ENCODE measurements at regions not wholly inside any gene's neighbourhood (a gene's known extent, or its start where the extent isn't known, plus 50 kb on each side); places are given as distances from the start of the nearest gene placed in this dataset.

- H3K9me3 ChIP-seq (replicated peaks in 1 of 11), result 0 out of 22 replicates have a peak, but pooled peaks cover 0 to 6% (median 0%) of the 10 kb centered on the region in 11 experiments
- no peak overlapping the region for H3K4me2 ChIP-seq
- no peak overlapping the region for H3K27ac ChIP-seq
- H3K4me1 ChIP-seq, result no peaks in the 10 kb centered on the region
- no peak overlapping the region for H3K4me3 ChIP-seq
- H4K20me1 ChIP-seq, result no peaks in the 10 kb centered on the region
- no peak overlapping the region for H3K9ac ChIP-seq
- no peaks in the 10 kb centered on the region for H3K27me3 ChIP-seq
- no peak for TF ChIP-seq Cebpa-rat (IDR thresholded peaks at IDR 0.05)
- H3K36me3 ChIP-seq, result no peaks in the 10 kb centered on the region
These were observed 463.6 kb upstream of the CD180 start for GRCh38 chr5:67660149-67660548.

GRCh38 chr5:67659288-67659687, 462.7 kb upstream of the CD180 start:
- H3K9ac ChIP-seq, result no peak overlapping the region
- no peak overlapping the region for H3K4me3 ChIP-seq
- no peaks in the 10 kb centered on the region for H3K27me3 ChIP-seq
- 0 out of 22 replicates have a peak, but pooled peaks cover 0 to 6% (median 0%) of the 10 kb centered on the region in 11 experiments for H3K9me3 ChIP-seq (replicated peaks in 1 of 11)
- TF ChIP-seq Cebpa-rat (IDR thresholded peaks at IDR 0.05), result no peak
- no peak overlapping the region for H3K4me2 ChIP-seq
- no peak overlapping the region for H3K27ac ChIP-seq
- H4K20me1 ChIP-seq, result no peaks in the 10 kb centered on the region
- H3K36me3 ChIP-seq, result no peaks in the 10 kb centered on the region
- H3K4me1 ChIP-seq, result no peaks in the 10 kb centered on the region

GRCh38 chr5:67657055-67657454, 460.5 kb upstream of the CD180 start:
- Histone ChIP-seq H3K36me3 (no peaks in the 10 kb centered on the region), H3K27ac (no peak overlapping the region), H3K4me2 (no peak overlapping the region), H3K9ac (no peak overlapping the region), H4K20me1 (no peaks in the 10 kb centered on the region), H3K4me3 (no peak overlapping the region), H3K4me1 (no peaks in the 10 kb centered on the region), H3K27me3 (no peaks in the 10 kb centered on the region), H3K9me3 (replicated peaks in 1 of 11) (0 out of 22 replicates have a peak, but pooled peaks cover 0 to 4% (median 0%) of the 10 kb centered on the region in 11 experiments)
- TF ChIP-seq Cebpa-rat (IDR thresholded peaks at IDR 0.05), result no peak

- Histone ChIP-seq H3K4me1 (no peaks in the 10 kb centered on the region), H3K9me3 (replicated peaks in 1 of 11) (no peaks in the 10 kb centered on the region), H3K27me3 (no peaks in the 10 kb centered on the region), H3K4me2 (no peak overlapping the region), H3K4me3 (no peak overlapping the region), H4K20me1 (no peaks in the 10 kb centered on the region), H3K9ac (no peak overlapping the region), H3K36me3 (no peaks in the 10 kb centered on the region), H3K27ac (no peak overlapping the region)
- TF ChIP-seq Cebpa-rat (IDR thresholded peaks at IDR 0.05), result no peak
These were observed 455.6 kb upstream of the CD180 start for GRCh38 chr5:67652201-67652600.

GRCh38 chr5:67651180-67651579, 454.6 kb upstream of the CD180 start:
- no peaks in the 10 kb centered on the region for H3K4me1 ChIP-seq
- H3K27me3 ChIP-seq, result no peaks in the 10 kb centered on the region
- H3K4me2 ChIP-seq, result no peak overlapping the region
- H3K4me3 ChIP-seq, result no peak overlapping the region
- H4K20me1 ChIP-seq, result no peaks in the 10 kb centered on the region
- H3K9ac ChIP-seq, result no peak overlapping the region
- no peak overlapping the region for H3K27ac ChIP-seq
- no peak for TF ChIP-seq Cebpa-rat (IDR thresholded peaks at IDR 0.05)
- no peaks in the 10 kb centered on the region for H3K36me3 ChIP-seq
- H3K9me3 ChIP-seq (replicated peaks in 1 of 11), result no peaks in the 10 kb centered on the region

GRCh38 chr5:67648201-67648671, 451.6 kb upstream of the CD180 start:
- Histone ChIP-seq H3K9me3 (replicated peaks in 1 of 11) (peaks cover 0 to 11% (median 6%) of the 10 kb centered on the region in 11 experiments; a peak in 14 of 22 replicates), H3K4me2 (no peak overlapping the region), H3K27me3 (no peaks in the 10 kb centered on the region), H3K4me3 (no peak overlapping the region), H3K27ac (no peak overlapping the region), H3K4me1 (no peaks in the 10 kb centered on the region), H3K36me3 (no peaks in the 10 kb centered on the region), H3K9ac (no peak overlapping the region), H4K20me1 (no peaks in the 10 kb centered on the region)
- TF ChIP-seq Cebpa-rat (IDR thresholded peaks at IDR 0.05), result no peak

- Histone ChIP-seq H3K4me2 (no peak overlapping the region), H3K36me3 (no peaks in the 10 kb centered on the region), H3K27ac (no peak overlapping the region), H3K4me3 (no peak overlapping the region), H3K27me3 (no peaks in the 10 kb centered on the region), H3K4me1 (no peaks in the 10 kb centered on the region), H3K9ac (no peak overlapping the region), H4K20me1 (no peaks in the 10 kb centered on the region), H3K9me3 (replicated peaks in 1 of 11) (peaks cover 0 to 11% (median 6%) of the 10 kb centered on the region in 11 experiments; a peak in 14 of 22 replicates)
- TF ChIP-seq Cebpa-rat (IDR thresholded peaks at IDR 0.05), result no peak
These were observed 451.2 kb upstream of the CD180 start for GRCh38 chr5:67647772-67648171.

- Histone ChIP-seq H3K4me2 (no peak overlapping the region), H3K9me3 (replicated peaks in 1 of 11) (peaks cover 0 to 11% (median 6%) of the 10 kb centered on the region in 11 experiments; a peak in 14 of 22 replicates), H3K9ac (no peak overlapping the region), H4K20me1 (no peaks in the 10 kb centered on the region), H3K27ac (no peak overlapping the region), H3K4me3 (no peak overlapping the region), H3K27me3 (no peaks in the 10 kb centered on the region), H3K4me1 (peaks cover 8 to 12% (median 10%) of the 10 kb centered on the region in 10 experiments), H3K36me3 (no peaks in the 10 kb centered on the region)
- TF ChIP-seq Cebpa-rat (IDR thresholded peaks at IDR 0.05), result no peak
These were observed 447.8 kb upstream of the CD180 start for GRCh38 chr5:67644221-67644920.

GRCh38 chr5:67643536-67643935, 446.9 kb upstream of the CD180 start:
- Histone ChIP-seq H3K9ac (no peak overlapping the region), H3K36me3 (no peaks in the 10 kb centered on the region), H3K9me3 (replicated peaks in 1 of 11) (peaks cover 0 to 11% (median 6%) of the 10 kb centered on the region in 11 experiments; a peak in 14 of 22 replicates), H3K4me2 (no peak overlapping the region), H3K4me3 (no peak overlapping the region), H3K4me1 (peaks cover 15 to 21% (median 18%) of the 10 kb centered on the region in 10 experiments), H4K20me1 (no peaks in the 10 kb centered on the region), H3K27me3 (no peaks in the 10 kb centered on the region), H3K27ac (no peak overlapping the region)
- no peak for TF ChIP-seq Cebpa-rat (IDR thresholded peaks at IDR 0.05)

- Histone ChIP-seq H3K4me2 (peak overlapping the region; percentile 47 to 68 (median 56); a peak in 21 of 22 replicates), H3K4me3 (no peak overlapping the region), H3K27ac (peak overlapping the region in 6 of 11 experiments; percentile 23 to 60 (median 41); a peak in 7 of 22 replicates)
These were observed 443.4 kb upstream of the CD180 start for GRCh38 chr5:67639976-67640375.

More at GRCh38 chr5:67639976-67640375, 443.4 kb upstream of the CD180 start:
- TF ChIP-seq Cebpa-rat (IDR thresholded peaks at IDR 0.05), result no peak
- H3K36me3 ChIP-seq, result no peaks in the 10 kb centered on the region
- H3K4me1 ChIP-seq, result peaks cover 15 to 21% (median 19%) of the 10 kb centered on the region in 10 experiments
- no peak overlapping the region for H3K9ac ChIP-seq
- no peaks in the 10 kb centered on the region for H4K20me1 ChIP-seq
- peaks cover under 1 to 11% (median 6%) of the 10 kb centered on the region in 11 experiments; a peak in 15 of 22 replicates for H3K9me3 ChIP-seq (replicated peaks in 1 of 11)
- H3K27me3 ChIP-seq, result no peaks in the 10 kb centered on the region

All from BLaER1 treated with 17β-estradiol and CSF1 and Interleukin-3, amounts not matched to agents 10 nM and 100 nM (cell line).